ENCODE measurements at regions not wholly inside any gene's neighbourhood (a gene's known extent, or its start where the extent isn't known, plus 50 kb on each side); places are given as distances from the start of the nearest gene placed in this dataset.

DNA sequence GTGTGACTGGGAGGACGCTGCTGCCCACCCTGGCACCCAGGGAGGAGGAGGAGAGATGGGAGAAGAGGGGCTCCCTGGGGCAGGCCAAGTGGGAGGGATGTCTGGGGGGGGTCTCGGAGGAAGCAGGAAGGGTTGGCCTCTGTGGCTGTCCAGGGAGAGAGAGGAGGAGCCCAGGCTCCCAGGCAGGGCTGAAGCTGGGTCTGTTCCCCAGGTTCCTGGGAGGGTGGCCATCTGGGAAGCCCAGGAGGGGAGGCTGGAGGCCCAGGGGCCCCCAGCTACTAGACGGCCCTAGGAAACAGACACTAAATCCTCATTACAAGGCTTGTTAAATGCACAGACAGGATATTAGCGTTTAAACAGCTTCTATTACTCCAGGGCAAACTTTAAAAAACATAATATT, 139.8 kb downstream of the ENGASE start (continued):
- no peak for TF ChIP-seq NFKBIZ (CRISPR knock-in tag; IDR thresholded peaks at IDR 0.05)
- no peak for TF ChIP-seq MED1 (CRISPR knock-in tag; IDR thresholded peaks at IDR 0.05)
- TF ChIP-seq, protein P1, sequence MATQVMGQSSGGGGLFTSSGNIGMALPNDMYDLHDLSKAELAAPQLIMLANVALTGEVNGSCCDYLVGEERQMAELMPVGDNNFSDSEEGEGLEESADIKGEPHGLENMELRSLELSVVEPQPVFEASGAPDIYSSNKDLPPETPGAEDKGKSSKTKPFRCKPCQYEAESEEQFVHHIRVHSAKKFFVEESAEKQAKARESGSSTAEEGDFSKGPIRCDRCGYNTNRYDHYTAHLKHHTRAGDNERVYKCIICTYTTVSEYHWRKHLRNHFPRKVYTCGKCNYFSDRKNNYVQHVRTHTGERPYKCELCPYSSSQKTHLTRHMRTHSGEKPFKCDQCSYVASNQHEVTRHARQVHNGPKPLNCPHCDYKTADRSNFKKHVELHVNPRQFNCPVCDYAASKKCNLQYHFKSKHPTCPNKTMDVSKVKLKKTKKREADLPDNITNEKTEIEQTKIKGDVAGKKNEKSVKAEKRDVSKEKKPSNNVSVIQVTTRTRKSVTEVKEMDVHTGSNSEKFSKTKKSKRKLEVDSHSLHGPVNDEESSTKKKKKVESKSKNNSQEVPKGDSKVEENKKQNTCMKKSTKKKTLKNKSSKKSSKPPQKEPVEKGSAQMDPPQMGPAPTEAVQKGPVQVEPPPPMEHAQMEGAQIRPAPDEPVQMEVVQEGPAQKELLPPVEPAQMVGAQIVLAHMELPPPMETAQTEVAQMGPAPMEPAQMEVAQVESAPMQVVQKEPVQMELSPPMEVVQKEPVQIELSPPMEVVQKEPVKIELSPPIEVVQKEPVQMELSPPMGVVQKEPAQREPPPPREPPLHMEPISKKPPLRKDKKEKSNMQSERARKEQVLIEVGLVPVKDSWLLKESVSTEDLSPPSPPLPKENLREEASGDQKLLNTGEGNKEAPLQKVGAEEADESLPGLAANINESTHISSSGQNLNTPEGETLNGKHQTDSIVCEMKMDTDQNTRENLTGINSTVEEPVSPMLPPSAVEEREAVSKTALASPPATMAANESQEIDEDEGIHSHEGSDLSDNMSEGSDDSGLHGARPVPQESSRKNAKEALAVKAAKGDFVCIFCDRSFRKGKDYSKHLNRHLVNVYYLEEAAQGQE (IDR thresholded peaks at IDR 0.05; ENCODE audit: borderline replicate concordance in 1 of 2, low read depth in 1 of 2, low read length in 2 of 2) = no peak
- TF ChIP-seq HMGA1 (CRISPR knock-in tag; conservative IDR thresholded peaks at IDR 0.05) = no peak
- no peak for TF ChIP-seq ARNT (IDR thresholded peaks at IDR 0.05)
- TF ChIP-seq ZNF496 (CRISPR knock-in tag; IDR thresholded peaks at IDR 0.05; ENCODE audit: insufficient replicate concordance) = no peak

DNA sequence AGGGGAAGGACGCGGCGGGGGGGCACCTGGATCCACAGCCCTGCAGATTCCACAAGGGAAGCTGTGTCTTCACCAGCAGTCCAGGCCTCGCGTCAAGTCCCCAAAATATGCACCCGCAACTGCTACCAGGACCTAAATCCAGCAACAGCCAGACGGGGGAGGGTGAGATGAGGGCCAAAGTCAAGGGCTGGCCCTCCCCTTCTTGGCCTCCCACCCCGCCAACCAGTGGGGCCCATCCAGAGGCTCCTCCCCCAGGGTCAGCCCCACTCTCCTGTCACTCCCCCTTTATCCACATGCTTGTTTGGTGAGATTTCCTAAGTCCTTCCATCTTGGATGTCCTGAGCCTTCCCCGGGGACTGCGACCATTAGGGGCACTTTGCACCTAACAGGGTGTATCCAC, 138.7 kb downstream of the ENGASE start:
- Histone ChIP-seq H3K36me3 (replicated peaks in 1 of 2; ENCODE audit: control insufficient read depth in 1 of 2, insufficient read depth in 2 of 2, low read length in 2 of 2) (no peaks in the 10 kb centered on the region), H3K9ac (ENCODE audit: insufficient read depth, low read depth, low read length) (no peak overlapping the region), H3K9me3 (ENCODE audit: low read length) (no peaks in the 10 kb centered on the region), H3K27me3 (ENCODE audit: control insufficient read depth in 1 of 2, insufficient read depth in 2 of 2, low read length in 2 of 2) (peaks cover 53 to 94% of the 10 kb centered on the region in 2 experiments), H3K4me1 (ENCODE audit: insufficient read depth, low read length) (no peaks in the 10 kb centered on the region), H3K4me2 (ENCODE audit: low read depth, low read length) (no peak overlapping the region), H4K20me1 (ENCODE audit: insufficient read depth, low read length) (peaks cover 3% of the 10 kb centered on the region; the same call in 1 of the 2 replicates), H2AFZ (ENCODE audit: low read length) (no peak overlapping the region), H3K79me2 (ENCODE audit: insufficient read depth, low read length) (no peaks in the 10 kb centered on the region), H3K4me3 (replicated peaks in 1 of 3; ENCODE audit: insufficient read depth in 1 of 3, low read depth in 2 of 3, low read length in 3 of 3) (no peak overlapping the region), H3K27ac (ENCODE audit: extremely low read length, insufficient read depth, low read length) (no peak overlapping the region)
- FAIRE-seq (no peak), ATAC-seq (no peak), DNase-seq (ENCODE audit: low spot score) (no peak)
- CTCF ChIA-PET (ENCODE audit: low intra/inter-chr PET ratio, low total read pairs) = no interaction called here
- 15% methylated on average over 7 of the region's 10 CpGs for WGBS (ENCODE audit: low lambda C conversion rate)
- no TSS peak for BruUV-seq (replicated peaks)
- POLR2A ChIA-PET = no interaction called here
- intact Hi-C loops (cut with micrococcal nuclease; ENCODE audit: unreplicated experiment) (no loop called here), in situ Hi-C loops (cut with HindIII; ENCODE audit: extremely low pct_ligation_motif_present, low pct_unique_long_range_greater_than_20kb) (no loop called here)
- TF ChIP-seq, protein P2, sequence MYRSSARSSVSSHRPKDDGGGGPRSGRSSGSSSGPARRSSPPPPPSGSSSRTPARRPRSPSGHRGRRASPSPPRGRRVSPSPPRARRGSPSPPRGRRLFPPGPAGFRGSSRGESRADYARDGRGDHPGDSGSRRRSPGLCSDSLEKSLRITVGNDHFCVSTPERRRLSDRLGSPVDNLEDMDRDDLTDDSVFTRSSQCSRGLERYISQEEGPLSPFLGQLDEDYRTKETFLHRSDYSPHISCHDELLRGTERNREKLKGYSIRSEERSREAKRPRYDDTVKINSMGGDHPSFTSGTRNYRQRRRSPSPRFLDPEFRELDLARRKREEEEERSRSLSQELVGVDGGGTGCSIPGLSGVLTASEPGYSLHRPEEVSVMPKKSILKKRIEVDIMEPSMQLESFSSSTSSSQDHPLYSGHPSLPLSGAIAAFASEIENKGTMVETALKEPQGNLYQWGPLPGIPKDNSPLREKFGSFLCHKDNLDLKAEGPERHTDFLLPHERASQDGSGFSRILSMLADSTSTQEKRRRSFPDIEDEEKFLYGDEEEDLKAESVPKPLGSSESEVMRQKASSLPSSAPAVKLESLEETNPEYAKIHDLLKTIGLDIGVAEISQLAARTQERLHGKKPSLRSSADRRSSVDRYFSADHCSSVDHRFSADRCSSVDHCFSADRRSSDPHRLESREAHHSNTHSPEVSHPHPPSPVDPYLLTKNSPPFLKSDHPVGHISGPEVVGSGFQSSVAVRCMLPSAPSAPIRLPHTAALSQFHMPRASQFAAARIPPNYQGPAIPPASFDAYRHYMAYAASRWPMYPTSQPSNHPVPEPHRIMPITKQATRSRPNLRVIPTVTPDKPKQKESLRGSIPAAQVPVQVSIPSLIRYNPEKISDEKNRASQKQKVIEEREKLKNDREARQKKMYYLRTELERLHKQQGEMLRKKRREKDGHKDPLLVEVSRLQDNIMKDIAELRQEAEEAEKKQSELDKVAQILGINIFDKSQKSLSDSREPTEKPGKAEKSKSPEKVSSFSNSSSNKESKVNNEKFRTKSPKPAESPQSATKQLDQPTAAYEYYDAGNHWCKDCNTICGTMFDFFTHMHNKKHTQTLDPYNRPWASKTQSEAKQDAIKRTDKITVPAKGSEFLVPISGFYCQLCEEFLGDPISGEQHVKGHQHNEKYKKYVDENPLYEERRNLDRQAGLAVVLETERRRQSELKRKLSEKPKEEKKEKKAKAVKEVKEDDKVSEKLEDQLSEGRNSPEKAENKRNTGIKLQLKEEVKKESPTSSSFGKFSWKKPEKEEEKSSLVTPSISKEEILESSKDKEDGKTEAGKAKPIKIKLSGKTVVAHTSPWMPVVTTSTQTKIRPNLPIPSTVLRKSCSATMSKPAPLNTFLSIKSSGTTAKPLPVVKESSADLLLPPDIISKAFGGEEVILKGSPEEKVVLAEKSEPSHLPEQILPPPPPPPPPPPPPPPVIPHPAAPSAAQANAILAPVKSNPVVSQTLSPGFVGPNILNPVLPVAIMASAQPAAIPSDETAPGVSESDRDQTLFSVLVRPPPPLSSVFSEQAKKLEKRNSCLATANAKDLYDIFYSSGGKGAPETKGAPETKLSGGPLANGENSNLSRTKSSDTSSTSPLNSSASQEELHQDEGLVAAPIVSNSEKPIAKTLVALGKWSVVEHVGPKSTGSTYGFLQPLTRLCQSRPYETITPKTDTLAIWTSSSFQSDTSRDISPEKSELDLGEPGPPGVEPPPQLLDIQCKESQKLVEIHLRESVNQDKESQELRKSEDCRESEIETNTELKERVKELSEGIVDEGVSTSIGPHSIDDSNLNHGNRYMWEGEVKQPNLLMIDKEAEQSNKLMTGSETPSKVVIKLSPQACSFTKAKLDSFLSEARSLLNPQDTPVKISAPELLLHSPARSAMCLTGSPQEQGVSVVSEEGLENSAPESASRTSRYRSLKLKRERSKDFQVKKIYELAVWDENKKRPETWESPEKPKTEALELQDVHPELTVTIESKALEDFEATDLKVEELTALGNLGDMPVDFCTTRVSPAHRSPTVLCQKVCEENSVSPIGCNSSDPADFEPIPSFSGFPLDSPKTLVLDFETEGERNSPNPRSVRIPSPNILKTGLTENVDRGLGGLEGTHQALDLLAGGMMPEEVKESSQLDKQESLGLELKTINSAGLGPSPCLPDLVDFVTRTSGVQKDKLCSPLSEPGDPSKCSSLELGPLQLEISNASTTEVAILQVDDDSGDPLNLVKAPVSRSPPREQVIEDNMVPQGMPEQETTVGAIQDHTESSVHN (CRISPR knock-in tag; IDR thresholded peaks at IDR 0.05) = no peak
- TF ChIP-seq, protein P3, sequence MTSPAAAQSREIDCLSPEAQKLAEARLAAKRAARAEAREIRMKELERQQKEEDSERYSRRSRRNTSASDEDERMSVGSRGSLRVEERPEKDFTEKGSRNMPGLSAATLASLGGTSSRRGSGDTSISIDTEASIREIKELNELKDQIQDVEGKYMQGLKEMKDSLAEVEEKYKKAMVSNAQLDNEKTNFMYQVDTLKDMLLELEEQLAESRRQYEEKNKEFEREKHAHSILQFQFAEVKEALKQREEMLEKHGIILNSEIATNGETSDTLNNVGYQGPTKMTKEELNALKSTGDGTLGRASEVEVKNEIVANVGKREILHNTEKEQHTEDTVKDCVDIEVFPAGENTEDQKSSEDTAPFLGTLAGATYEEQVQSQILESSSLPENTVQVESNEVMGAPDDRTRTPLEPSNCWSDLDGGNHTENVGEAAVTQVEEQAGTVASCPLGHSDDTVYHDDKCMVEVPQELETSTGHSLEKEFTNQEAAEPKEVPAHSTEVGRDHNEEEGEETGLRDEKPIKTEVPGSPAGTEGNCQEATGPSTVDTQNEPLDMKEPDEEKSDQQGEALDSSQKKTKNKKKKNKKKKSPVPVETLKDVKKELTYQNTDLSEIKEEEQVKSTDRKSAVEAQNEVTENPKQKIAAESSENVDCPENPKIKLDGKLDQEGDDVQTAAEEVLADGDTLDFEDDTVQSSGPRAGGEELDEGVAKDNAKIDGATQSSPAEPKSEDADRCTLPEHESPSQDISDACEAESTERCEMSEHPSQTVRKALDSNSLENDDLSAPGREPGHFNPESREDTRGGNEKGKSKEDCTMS (CRISPR knock-in tag; conservative IDR thresholded peaks at IDR 0.05) = no peak
- TF ChIP-seq RFXAP (CRISPR knock-in tag; IDR thresholded peaks at IDR 0.05; ENCODE audit: borderline replicate concordance) (no peak), NFYB (CRISPR knock-in tag; IDR thresholded peaks at IDR 0.05) (no peak)

Measured in HepG2 (cell line).